ENCODE measurements at regions not wholly inside any gene's neighbourhood (a gene's known extent, or its start where the extent isn't known, plus 50 kb on each side); places are given as distances from the start of the nearest gene placed in this dataset.

DNA sequence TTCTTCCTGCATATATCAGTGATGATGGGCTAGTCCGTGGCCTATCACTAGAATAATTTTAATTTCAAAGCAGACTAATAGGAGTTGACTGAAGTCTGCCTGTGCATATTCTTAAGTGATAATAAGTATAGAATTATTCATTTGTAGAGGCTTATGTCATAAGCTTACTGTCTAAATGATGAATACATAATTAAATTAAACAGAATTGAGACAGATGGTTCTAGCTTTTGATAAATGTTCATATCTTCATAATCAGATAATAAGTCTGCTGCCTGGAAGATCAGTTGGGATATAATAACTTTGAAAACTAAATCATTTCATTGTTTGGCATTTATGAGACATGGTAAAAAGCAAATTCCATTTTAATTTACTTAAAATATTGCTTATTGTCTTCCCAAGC lies 1175.6 kb downstream of the TECRL start:
- TF ChIP-seq POLR2A (IDR thresholded peaks at IDR 0.05; ENCODE audit: low read depth, low read length) = no peak
- no peak for TF ChIP-seq POLR2AphosphoS5 (IDR thresholded peaks at IDR 0.05; ENCODE audit: low read depth, low read length)
- no peak for TF ChIP-seq SPI1 (IDR thresholded peaks at IDR 0.05; ENCODE audit: low read depth, low read length)
- no peak for TF ChIP-seq TAF1 (IDR thresholded peaks at IDR 0.05; ENCODE audit: low read depth, low read length)
